ENCODE measurements at regions not wholly inside any gene's neighbourhood (a gene's known extent, or its start where the extent isn't known, plus 50 kb on each side); places are given as distances from the start of the nearest gene placed in this dataset.
"Not testable (repeated sequence)": the region's sequence is repeated elsewhere in the genome, so short reads cannot be mapped to it uniquely, and the experiment has no call there.

DNA sequence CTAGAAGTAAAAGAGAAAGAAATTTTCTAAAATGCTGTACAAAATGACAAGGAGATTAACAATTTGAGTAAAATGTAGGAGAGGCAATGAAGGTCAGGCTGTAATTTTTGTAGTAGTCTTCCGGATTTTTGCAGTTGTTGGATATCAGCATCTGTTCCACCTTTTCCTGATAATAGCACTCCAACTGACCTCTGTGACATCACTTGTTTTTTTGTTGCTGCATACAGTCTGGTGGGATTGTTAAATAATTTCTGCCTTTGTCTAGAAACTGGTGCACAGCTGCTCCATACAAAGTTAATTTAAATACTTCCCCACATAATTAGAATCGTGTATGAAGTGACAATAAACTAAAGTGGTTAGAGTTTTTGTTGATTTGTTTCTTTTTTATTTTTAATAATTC lies 731.4 kb downstream of the PLOD2 start:
- H3K4me3 ChIP-seq (ENCODE audit: low read length): no peak overlapping the region
- no peak for DNase-seq (ENCODE audit: low read depth, low spot score)

DNA sequence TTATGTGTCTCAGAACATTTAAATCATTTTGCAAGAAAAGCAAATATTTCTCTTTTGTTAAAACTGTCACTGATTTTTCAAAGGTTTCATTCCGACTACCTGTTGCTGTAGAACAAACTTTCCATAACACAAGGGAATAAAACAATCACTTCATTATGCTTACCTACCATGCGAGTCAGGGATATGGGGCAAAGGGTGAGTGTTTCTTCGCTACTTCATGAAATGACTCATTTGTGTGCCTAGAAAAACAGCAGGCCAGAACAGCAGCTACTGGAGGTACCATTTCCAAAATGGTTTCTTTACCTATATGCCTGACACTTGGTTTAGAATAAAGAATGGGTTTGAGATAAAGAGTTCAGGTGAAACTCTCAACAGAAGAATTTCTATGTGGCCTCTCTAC lies 712.5 kb downstream of the PLOD2 start:
- no peak for DNase-seq (ENCODE audit: low read depth, low spot score)
- H3K4me3 ChIP-seq (ENCODE audit: low read length): no peak overlapping the region

DNA sequence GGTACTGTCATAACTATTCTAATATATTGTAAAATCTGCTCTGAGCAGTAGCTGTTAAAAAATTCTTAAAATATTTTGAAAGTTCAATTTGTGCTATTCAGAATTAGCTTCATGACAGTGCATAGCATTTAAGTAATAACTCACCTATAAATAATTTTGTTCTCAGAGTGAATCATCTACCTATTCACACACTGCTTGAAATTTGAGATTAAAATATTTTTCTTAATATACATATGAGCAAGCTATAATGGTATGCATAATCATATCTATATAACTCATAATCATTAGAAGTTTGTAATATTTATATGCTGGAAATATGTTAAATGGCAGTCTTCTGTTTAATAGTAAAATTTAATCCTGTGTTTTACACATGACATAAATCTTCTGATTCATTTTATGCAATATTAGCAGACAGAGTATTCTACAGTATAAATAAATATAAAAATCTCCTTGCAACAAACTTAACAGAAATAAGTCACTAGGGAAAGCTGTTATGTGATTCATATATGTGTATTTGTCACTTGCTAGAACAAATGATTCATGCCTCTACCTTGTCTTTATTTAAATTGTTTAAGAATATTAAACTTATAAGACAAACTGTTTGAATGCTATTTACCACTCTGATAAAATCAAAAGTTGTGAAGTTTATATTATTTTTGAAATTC lies 710.8 kb downstream of the PLOD2 start:
- no peak overlapping the region for H3K4me3 ChIP-seq (ENCODE audit: low read length)
- no peak for DNase-seq (ENCODE audit: low read depth, low spot score)

DNA sequence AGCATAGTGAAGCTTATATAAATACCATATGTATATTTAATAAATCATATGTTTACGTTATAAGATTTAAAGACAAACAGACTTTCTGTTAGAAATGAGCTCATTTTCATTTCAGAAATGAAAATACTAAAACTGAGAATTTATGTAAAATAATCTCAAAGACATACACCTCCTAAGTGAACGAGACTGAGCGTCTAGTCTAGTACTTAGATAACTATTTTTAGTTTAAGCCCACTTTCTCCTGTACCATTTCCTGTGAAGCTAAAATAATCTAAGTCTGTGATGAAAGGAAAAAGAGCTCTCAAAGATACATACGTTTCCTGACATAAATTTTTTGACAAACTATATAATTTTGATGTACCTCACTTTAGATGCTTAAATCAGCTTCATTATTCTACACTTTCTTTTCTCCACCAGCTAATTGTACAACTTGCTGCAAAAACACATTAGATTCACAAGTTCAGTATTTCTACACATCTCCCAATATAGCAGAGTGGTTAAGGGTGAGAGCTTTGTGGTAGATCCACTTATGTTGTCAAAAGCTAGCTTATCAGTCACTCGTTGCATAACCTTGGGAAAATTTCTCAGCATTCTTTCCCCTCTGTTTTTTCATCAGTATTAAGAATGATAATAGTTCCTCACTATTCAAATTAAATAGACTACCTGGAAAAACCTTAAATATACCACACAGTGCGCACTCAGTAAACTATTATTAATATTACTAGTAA lies 703.0 kb downstream of the PLOD2 start:
- DNase-seq (ENCODE audit: low read depth, low spot score): no peak
- H3K4me3 ChIP-seq (ENCODE audit: low read length): no peak overlapping the region

DNA sequence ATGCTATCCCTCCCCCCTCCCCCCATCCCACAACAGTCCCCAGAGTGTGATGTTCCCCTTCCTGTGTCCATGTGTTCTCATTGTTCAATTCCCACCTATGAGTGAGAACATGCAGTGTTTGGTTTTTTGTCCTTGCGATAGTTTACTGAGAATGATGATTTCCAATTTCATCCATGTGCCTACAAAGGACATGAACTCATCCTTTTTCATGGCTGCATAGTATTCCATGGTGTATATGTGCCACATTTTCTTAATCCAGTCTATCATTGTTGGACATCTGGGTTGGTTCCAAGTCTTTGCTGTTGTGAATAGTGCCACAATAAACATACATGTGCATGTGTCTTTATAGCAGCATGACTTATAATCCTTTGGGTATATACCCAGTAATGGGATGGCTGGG lies 701.3 kb downstream of the PLOD2 start:
- DNase-seq (ENCODE audit: low read depth, low spot score): not testable (repeated sequence)

DNA sequence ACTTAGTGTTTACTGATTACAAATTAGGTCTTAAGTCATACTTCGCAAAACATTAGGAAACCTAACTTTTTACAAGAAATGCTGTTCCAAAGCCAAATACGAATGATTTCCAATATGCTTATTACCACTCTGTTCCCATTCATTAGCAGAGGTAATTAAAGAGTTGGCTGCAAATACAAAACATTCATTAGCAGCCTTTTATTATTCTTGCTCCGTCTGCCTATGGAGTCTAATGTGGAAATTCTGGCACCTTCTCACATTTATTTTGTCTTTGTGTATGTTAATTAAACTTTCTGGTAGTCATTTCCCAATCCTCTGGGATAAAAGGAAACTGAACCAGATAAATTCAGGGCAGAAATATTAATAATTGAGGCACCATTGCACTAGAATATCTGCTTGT lies 689.0 kb downstream of the PLOD2 start:
- H3K4me3 ChIP-seq (ENCODE audit: low read length): no peak overlapping the region

More for the DNA sequence above, 701.3 kb downstream of the PLOD2 start:
- not testable (repeated sequence) for H3K4me3 ChIP-seq (ENCODE audit: low read length)

DNA sequence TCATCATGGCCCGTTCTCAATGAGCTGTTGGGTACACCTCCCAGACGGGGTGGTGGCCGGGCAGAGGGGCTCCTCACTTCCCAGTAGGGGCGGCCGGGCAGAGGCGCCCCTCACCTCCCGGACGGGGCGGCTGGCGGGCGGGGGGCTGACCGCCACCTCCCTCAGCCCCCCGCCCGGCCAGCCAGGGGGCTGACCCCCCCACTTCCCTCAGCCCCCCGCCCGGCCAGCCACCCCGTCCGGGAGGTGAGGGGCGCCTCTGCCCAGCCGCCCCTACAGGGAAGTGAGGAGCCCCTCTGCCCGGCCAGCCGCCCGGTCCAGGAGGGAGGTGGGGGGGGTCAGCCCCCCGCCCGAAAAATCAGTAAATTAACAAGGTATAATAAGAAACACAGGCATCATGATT lies 678.2 kb downstream of the PLOD2 start:
- H3K4me3 ChIP-seq (ENCODE audit: low read length); DNase-seq (ENCODE audit: low read depth, low spot score): not testable (repeated sequence)

More for the DNA sequence above, 689.0 kb downstream of the PLOD2 start:
- DNase-seq (ENCODE audit: low read depth, low spot score): no peak

DNA sequence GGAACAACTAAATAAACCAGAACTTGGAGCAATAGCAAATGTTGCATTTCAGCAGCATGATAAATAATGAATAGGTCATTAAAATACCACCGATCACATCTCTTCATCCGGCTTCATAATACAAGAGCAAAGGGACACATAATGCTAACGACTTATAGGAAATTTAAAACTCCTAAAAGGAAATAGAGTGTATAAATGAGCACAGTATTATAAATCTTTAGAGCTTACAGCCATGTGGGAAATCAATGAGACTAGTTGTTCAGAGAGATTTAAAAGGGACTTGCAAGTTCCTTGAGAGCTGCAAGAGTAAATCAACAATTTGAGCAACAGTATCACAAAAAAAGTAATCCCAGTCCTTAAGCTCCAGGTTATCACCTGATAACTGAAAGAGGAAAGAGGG lies 677.0 kb downstream of the PLOD2 start:
- no peak for DNase-seq (ENCODE audit: low read depth, low spot score)
- no peak overlapping the region for H3K4me3 ChIP-seq (ENCODE audit: low read length)

DNA sequence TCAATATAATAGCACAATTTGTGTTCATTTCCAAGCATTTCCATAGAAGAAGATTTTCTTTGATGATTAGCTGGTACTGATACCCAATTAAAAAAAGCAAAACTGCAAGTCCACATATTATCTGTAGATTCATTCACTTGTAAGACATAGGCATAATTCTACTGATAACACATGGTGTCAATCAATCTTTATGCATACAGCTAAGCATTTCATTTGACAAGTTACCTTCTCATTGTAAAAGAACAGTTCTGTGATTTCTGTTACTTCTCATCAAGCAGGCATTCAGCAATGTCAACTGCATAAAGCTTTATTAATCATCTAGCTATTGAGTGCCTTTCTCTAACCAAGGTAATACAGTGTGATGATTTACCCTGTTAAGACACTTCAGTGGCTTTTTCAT lies 672.0 kb downstream of the PLOD2 start:
- no peak overlapping the region for H3K4me3 ChIP-seq (ENCODE audit: low read length)
- DNase-seq (ENCODE audit: low read depth, low spot score): no peak

DNA sequence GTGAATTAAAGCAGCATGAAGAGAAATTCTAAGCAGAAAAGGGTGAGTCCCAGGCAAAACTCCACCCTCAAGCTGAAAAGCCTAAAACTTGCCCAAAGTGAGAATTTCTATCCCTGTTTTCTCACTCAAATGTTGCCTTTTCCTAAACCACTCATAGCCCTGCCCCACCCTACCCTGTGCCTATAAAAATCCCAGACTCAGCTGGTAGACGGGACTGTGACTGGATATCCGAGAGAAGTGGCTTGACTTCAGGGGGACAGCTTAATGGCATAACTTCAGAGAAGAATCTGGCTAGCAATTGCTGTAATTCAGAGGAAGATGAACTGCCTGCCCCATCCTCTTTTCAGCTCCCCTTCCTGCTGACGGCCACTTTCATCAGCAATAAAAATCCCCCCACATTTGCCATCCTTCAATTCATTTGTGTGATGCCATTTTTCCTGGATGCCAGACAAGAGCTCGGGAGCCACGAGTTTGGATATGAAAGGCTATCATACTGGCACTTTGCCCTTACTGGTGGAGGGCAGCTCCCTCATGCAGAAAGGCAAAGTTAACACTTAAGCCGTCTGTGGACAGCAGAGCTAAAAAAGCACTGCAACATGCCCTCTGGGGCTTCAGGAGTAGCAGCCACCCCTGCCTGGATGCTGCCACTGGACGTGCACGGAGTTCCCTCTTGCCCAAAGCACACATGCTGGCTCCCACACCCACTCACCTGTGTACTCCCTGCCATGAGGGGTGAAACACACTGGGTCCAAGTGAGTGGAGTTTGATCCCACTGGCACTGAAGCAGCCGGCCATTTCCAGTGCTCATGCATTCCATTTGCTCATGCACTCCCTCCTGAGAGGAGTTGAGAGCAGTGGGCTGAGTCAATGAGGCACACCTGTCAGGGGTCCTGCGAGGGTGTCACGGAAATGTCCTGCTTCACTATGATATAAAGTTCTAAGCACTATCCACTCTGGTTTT lies 670.6 kb downstream of the PLOD2 start:
- H3K4me3 ChIP-seq (ENCODE audit: low read length): no peak overlapping the region
- no peak for DNase-seq (ENCODE audit: low read depth, low spot score)

DNA sequence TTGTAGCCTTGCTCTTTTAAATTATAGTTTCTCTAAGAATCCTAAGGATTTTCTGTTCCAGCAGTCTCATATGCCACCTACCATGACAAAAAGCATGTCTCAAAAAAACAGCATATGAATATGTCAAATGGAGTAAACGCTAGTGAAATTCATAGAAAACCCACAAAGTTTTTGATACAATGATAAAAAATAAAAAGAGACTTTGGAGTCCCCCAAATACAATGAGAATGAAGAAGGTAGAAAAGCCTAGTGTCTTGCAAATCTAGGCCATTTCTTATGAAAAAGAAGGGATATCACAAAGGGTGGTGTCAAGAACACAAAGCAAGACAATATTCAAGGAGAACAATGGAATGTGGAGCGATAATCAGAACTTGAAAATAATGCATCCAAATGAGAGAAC lies 668.5 kb downstream of the PLOD2 start:
- no peak overlapping the region for H3K4me3 ChIP-seq (ENCODE audit: low read length)
- DNase-seq (ENCODE audit: low read depth, low spot score): no peak

DNA sequence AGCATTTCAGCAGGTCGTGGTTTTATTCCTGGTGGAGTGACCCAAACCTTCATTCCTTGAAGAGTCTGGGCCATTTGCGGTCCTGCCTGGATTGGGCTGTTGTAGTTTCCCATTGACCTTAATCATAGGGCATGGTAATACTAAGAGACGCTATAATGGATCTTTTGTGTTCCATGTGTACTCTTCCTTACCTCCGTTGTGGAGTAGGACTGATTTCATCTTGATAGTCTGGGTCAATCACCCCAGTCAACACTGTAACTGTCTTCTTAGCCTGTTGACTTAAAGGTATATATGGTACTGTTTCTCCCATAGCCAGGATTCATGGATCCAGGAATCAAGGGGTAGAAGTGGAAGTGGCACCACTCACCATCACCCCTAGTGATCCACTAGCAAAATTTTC lies 643.6 kb downstream of the PLOD2 start:
- not testable (repeated sequence) for H3K4me3 ChIP-seq (ENCODE audit: low read length); DNase-seq (ENCODE audit: low read depth, low spot score)

DNA sequence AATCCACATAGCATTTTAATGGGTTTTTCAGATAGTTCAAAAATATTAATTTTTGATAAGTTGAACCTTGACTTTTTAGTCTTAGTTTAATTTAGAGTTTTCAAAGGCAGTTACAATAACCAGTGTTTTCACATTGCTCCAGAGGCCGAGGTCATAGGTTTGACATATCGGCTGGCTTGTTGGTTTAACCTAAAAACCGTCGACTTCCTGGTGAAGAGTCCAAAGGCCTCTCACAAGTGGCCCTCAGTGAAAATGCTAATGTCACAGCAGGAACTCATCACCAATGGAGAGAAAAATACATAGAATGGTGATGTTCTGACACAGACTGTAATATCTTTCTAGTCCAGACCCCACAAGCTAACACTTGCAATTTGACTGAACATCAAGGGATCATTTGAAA lies 642.3 kb downstream of the PLOD2 start:
- DNase-seq (ENCODE audit: low read depth, low spot score): no peak
- H3K4me3 ChIP-seq (ENCODE audit: low read length): no peak overlapping the region

DNA sequence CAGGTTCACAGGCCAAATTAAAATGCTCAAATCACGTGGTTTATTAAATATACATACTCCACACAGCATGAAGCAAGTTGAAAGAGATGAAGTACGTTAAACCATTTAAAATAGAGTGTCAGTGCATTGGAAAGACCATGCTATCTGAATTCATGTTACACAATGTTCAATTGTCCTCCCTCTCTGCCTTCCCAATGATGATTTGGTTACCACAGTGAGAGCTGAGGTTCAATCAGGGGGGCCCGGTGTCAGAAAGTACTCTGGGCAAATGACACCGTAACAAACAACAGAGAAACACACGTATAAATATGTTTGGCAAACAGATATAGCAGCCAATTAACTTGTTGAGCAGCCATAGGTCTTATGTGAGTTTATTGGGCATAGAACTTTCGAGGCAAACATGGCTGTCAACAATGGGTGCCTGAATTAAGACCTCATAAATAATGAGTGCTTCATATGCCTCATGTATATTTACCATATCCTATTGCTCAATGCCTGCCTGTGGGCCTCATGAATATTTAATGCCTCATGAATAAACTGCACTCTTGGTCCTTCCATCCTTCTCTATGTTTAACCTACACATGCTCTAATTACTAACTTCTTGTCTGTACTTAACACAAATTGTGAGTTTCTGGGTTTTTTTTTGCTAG lies 641.5 kb downstream of the PLOD2 start:
- H3K4me3 ChIP-seq (ENCODE audit: low read length): no peak overlapping the region
- no peak for DNase-seq (ENCODE audit: low read depth, low spot score)

DNA sequence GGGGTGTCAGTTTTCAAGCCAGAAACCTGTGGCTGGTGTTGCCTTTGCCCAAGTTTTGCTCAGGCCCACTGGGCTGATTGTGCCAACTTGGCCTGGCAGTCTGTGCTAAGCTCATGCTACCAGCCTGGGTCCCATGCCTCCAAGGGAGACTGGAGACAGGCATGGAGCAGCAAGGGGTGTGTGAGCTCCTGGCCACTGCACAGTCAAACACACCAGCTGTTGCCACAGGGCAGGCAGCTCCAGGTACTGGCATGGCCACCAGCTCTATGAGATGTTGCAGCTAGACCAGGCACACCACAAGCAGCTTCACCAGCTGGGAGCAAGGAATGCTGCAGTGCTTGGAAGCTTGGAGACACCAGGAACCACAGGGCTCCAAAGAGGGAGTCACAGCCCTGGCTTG lies 638.8 kb downstream of the PLOD2 start:
- DNase-seq (ENCODE audit: low read depth, low spot score): no peak
- H3K4me3 ChIP-seq (ENCODE audit: low read length): no peak overlapping the region

DNA sequence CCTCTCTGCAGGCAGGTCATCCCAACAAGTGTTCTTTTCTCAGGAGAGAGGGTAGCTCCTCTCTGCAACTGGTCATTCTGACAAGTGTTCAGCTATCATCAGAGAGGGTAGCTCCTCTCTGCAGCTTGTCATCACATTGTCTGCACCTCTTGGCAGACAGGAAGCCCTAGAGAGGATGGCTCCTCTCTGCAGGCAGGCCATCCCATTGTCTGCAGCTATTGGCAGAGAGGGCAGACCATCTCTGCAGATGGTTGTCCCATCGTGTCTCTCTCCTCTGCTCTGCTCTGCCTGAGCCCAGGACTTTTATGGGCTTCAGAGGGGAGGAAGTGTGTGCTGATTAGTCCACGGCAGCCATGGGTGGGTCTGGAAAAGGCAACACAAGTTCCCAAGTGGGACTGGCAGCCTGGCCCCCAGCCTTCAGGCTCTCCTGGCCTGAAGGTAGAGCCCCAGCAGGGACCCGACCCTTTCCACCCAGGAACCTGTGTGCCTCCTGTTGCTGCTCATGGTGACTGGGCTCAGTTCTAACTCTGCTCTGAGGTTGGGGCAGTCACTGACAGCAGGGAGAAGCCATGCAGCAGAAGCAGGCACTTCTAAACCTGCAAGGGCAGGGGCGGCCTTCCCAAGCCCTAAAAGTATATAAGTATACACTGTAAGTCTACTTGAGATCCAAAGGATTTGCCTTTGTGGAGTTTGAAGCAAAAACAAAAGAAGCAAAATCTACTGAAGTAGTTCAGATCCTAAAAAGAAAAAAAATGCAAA lies 637.9 kb downstream of the PLOD2 start:
- no peak for DNase-seq (ENCODE audit: low read depth, low spot score)
- H3K4me3 ChIP-seq (ENCODE audit: low read length): no peak overlapping the region

DNA sequence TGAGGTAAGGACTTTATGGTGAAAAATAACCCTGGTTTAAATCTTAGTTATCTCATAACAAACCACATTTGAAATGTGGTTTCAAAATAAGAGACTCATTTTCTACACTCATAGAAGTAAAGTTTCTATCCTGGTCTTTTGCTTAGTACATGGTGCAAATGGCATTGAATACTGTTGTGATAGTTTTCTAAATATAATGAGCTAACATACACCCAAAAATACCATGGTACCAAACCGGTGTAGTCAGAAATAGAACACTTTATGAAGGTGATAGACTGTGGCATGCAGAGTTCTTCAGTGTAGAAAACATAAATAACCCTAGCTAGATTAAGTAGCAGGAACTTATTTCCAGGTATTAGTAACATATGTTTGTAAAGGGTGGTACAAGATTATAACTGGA lies 629.4 kb downstream of the PLOD2 start:
- no peak for DNase-seq (ENCODE audit: low read depth, low spot score)
- H3K4me3 ChIP-seq (ENCODE audit: low read length): no peak overlapping the region

DNA sequence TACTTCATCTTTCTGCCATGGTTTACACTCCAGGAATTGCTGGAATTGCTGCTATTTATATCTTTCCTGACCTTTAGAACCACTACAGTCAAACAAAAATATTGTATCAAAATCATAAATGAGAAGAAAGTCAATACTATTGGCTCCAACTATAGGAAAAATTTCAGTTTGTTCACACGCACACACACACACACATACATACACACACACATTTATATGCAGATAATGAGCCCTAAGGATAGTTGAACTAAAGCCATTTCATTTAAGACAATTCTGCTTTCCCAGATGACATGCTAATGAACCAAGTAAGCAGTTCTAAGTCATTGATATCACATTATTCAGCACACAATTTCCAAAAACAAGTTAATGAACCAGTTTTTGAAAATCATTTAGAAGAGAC lies 627.3 kb downstream of the PLOD2 start:
- no peak for DNase-seq (ENCODE audit: low read depth, low spot score)
- no peak overlapping the region for H3K4me3 ChIP-seq (ENCODE audit: low read length)

DNA sequence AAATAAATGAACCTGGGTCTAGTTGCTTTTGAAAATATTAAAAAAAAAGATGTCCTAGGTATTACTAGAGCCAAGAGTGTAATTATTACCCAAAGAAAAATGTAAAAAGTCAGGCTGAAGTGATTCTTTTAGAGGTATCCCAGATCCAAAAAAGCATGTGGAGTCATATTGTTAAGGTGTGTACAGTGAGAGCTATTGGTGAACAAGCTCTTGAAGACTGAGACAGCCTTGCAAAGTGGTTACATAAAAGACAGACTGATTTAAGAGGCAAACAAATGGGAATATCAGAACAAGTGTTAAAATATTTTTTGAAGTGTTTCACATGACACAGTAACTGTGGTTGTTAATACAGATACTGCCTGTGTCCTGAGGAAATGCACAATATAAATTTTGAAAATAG lies 624.5 kb downstream of the PLOD2 start:
- no peak for DNase-seq (ENCODE audit: low read depth, low spot score)
- H3K4me3 ChIP-seq (ENCODE audit: low read length): no peak overlapping the region

All from Jurkat, Clone E6-1 (cell line).